ENCODE measurements at regions not wholly inside any gene's neighbourhood (a gene's known extent, or its start where the extent isn't known, plus 50 kb on each side); places are given as distances from the start of the nearest gene placed in this dataset.

DNA sequence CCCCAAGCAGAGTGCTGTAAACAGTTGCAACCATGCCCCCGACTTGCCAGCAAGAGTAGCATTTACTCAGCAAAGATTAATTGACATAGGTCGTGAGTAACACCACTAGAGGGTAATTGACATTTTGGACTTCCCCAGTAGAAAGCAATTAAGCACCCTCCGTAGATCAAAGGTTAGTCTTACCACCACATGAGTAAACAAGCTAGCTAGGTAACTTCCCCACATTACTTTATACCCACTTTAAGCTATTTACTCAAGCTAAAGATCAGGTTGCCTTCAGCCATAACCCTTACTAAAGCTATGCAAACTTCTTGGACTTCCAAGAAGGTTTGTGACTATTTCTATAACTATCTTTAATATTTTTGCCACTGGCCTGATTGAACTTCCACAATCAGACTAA is 1072.7 kb downstream of the OTOL1 start:
- peak; percentile 3 for DNase-seq (ENCODE audit: low spot score)
- no peak for FAIRE-seq
- Histone ChIP-seq H3K79me2 (ENCODE audit: insufficient read depth, low read length) (no peaks in the 10 kb centered on the region), H3K9me3 (ENCODE audit: low read length) (no peaks in the 10 kb centered on the region), H2AFZ (ENCODE audit: low read length) (no peak overlapping the region), H3K4me2 (ENCODE audit: low read depth, low read length) (no peak overlapping the region), H3K36me3 (replicated peaks in 1 of 2; ENCODE audit: control insufficient read depth in 1 of 2, insufficient read depth in 2 of 2, low read length in 2 of 2) (no peaks in the 10 kb centered on the region), H3K4me3 (replicated peaks in 1 of 3; ENCODE audit: insufficient read depth in 1 of 3, low read depth in 2 of 3, low read length in 3 of 3) (no peak overlapping the region), H3K9ac (ENCODE audit: insufficient read depth, low read depth, low read length) (no peak overlapping the region), H3K27me3 (ENCODE audit: control insufficient read depth in 1 of 2, insufficient read depth in 2 of 2, low read length in 2 of 2) (no peaks in the 10 kb centered on the region), H4K20me1 (ENCODE audit: insufficient read depth, low read length) (no peaks in the 10 kb centered on the region), H3K27ac (ENCODE audit: extremely low read length, insufficient read depth, low read length) (no peak overlapping the region), H3K4me1 (ENCODE audit: insufficient read depth, low read length) (peaks cover 8% of the 10 kb centered on the region)
- ChIA-PET POLR2A (no interaction called here), CTCF (ENCODE audit: low intra/inter-chr PET ratio, low total read pairs) (no interaction called here)
- in situ Hi-C loops (cut with HindIII; ENCODE audit: extremely low pct_ligation_motif_present, low pct_unique_long_range_greater_than_20kb) (no loop called here), intact Hi-C loops (cut with micrococcal nuclease; ENCODE audit: unreplicated experiment) (no loop called here)
- WGBS (ENCODE audit: low lambda C conversion rate): 0% methylated on average over 2 of the region's 3 CpGs
- ATAC-seq: peak; percentile 50; the same call in 2 of the 3 replicates
- no TSS peak for BruUV-seq (replicated peaks)
- TF ChIP-seq MIXL1 (CRISPR knock-in tag; IDR thresholded peaks at IDR 0.05): 0 out of 2 replicates have a peak, but pooled peaks have one; percentile 10
- peak; percentile 23; the same call in 1 of the 2 replicates for TF ChIP-seq FOXA3 (CRISPR knock-in tag; IDR thresholded peaks at IDR 0.05)
- TF ChIP-seq PAF1 (CRISPR knock-in tag; IDR thresholded peaks at IDR 0.05): no peak
- no peak for TF ChIP-seq RBFOX2 (IDR thresholded peaks at IDR 0.05; ENCODE audit: low read depth, low read length)
- TF ChIP-seq, protein P1, sequence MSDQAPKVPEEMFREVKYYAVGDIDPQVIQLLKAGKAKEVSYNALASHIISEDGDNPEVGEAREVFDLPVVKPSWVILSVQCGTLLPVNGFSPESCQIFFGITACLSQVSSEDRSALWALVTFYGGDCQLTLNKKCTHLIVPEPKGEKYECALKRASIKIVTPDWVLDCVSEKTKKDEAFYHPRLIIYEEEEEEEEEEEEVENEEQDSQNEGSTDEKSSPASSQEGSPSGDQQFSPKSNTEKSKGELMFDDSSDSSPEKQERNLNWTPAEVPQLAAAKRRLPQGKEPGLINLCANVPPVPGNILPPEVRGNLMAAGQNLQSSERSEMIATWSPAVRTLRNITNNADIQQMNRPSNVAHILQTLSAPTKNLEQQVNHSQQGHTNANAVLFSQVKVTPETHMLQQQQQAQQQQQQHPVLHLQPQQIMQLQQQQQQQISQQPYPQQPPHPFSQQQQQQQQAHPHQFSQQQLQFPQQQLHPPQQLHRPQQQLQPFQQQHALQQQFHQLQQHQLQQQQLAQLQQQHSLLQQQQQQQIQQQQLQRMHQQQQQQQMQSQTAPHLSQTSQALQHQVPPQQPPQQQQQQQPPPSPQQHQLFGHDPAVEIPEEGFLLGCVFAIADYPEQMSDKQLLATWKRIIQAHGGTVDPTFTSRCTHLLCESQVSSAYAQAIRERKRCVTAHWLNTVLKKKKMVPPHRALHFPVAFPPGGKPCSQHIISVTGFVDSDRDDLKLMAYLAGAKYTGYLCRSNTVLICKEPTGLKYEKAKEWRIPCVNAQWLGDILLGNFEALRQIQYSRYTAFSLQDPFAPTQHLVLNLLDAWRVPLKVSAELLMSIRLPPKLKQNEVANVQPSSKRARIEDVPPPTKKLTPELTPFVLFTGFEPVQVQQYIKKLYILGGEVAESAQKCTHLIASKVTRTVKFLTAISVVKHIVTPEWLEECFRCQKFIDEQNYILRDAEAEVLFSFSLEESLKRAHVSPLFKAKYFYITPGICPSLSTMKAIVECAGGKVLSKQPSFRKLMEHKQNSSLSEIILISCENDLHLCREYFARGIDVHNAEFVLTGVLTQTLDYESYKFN (CRISPR knock-in tag; conservative IDR thresholded peaks at IDR 0.05): 0 out of 2 replicates have a peak, but pooled peaks have one; percentile 21
- TF ChIP-seq, protein P2, sequence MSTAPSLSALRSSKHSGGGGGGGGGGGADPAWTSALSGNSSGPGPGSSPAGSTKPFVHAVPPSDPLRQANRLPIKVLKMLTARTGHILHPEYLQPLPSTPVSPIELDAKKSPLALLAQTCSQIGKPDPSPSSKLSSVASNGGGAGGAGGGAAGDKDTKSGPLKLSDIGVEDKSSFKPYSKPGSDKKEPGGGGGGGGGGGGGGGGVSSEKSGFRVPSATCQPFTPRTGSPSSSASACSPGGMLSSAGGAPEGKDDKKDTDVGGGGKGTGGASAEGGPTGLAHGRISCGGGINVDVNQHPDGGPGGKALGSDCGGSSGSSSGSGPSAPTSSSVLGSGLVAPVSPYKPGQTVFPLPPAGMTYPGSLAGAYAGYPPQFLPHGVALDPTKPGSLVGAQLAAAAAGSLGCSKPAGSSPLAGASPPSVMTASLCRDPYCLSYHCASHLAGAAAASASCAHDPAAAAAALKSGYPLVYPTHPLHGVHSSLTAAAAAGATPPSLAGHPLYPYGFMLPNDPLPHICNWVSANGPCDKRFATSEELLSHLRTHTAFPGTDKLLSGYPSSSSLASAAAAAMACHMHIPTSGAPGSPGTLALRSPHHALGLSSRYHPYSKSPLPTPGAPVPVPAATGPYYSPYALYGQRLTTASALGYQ (CRISPR knock-in tag; IDR thresholded peaks at IDR 0.05): no peak
- no peak for TF ChIP-seq ZNF224 (CRISPR knock-in tag; IDR thresholded peaks at IDR 0.05)
- no peak for TF ChIP-seq FOXO1 (CRISPR knock-in tag; IDR thresholded peaks at IDR 0.05)
- no peak for TF ChIP-seq MYC (CRISPR knock-in tag; IDR thresholded peaks at IDR 0.05; ENCODE audit: borderline replicate concordance)
- no peak for TF ChIP-seq ASH2L (IDR thresholded peaks at IDR 0.05; ENCODE audit: insufficient read length, low read depth, low read length)
- TF ChIP-seq ZBTB3 (CRISPR knock-in tag; IDR thresholded peaks at IDR 0.05; ENCODE audit: borderline replicate concordance, low read depth): no peak
- no peak for TF ChIP-seq GABPA (IDR thresholded peaks at IDR 0.05; ENCODE audit: low read depth, low read length)
- no peak for TF ChIP-seq GABPA (CRISPR knock-in tag; IDR thresholded peaks at IDR 0.05; ENCODE audit: low read depth)
- TF ChIP-seq HNF4A (CRISPR knock-in tag; IDR thresholded peaks at IDR 0.05): peak; percentile 36
- TF ChIP-seq FOXM1 (CRISPR knock-in tag; IDR thresholded peaks at IDR 0.05): no peak
- TF ChIP-seq NR2F6 (IDR thresholded peaks at IDR 0.05): 0 out of 2 replicates have a peak, but pooled peaks have one; percentile 10
- no peak for TF ChIP-seq NR2F6 (CRISPR knock-in tag; IDR thresholded peaks at IDR 0.05)
- no peak for TF ChIP-seq ZNF34 (CRISPR knock-in tag; IDR thresholded peaks at IDR 0.05; ENCODE audit: borderline replicate concordance)
- TF ChIP-seq ZSCAN21 (CRISPR knock-in tag; IDR thresholded peaks at IDR 0.05; ENCODE audit: borderline replicate concordance): no peak
- no peak for TF ChIP-seq FOXP1 (IDR thresholded peaks at IDR 0.05)
- peak; percentile 8; the same call in 1 of the 2 replicates for TF ChIP-seq FOXP1 (CRISPR knock-in tag; IDR thresholded peaks at IDR 0.05)
- TF ChIP-seq, protein P3, sequence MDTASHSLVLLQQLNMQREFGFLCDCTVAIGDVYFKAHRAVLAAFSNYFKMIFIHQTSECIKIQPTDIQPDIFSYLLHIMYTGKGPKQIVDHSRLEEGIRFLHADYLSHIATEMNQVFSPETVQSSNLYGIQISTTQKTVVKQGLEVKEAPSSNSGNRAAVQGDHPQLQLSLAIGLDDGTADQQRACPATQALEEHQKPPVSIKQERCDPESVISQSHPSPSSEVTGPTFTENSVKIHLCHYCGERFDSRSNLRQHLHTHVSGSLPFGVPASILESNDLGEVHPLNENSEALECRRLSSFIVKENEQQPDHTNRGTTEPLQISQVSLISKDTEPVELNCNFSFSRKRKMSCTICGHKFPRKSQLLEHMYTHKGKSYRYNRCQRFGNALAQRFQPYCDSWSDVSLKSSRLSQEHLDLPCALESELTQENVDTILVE (CRISPR knock-in tag; IDR thresholded peaks at IDR 0.05): no peak
- no peak for TF ChIP-seq KAT2B (IDR thresholded peaks at IDR 0.05; ENCODE audit: borderline replicate concordance, low read depth, low read length)

Data from HepG2 (cell line).